ENCODE measurements at regions not wholly inside any gene's neighbourhood (a gene's known extent, or its start where the extent isn't known, plus 50 kb on each side); places are given as distances from the start of the nearest gene placed in this dataset.

GRCh38 chr6:21804941-21805610 is 211.5 kb downstream of the SOX4 start:
- TF ChIP-seq CTCF (IDR thresholded peaks at IDR 0.05) (no peak), POLR2A (IDR thresholded peaks at IDR 0.05) (no peak), POLR2AphosphoS5 (IDR thresholded peaks at IDR 0.05) (no peak)

Measured in breast epithelium (tissue), 3 donors.